ENCODE measurements at regions not wholly inside any gene's neighbourhood (a gene's known extent, or its start where the extent isn't known, plus 50 kb on each side); places are given as distances from the start of the nearest gene placed in this dataset.

GRCh38 chr7:35483568-35483967 is 211.4 kb downstream of the HERPUD2 start:
- TF ChIP-seq POLR2AphosphoS5 (IDR thresholded peaks at IDR 0.05): no peak
- no peak for TF ChIP-seq POLR2A (IDR thresholded peaks at IDR 0.05)
